K562 (cell line): ENCODE measurements at regions not wholly inside any gene's neighbourhood (a gene's known extent, or its start where the extent isn't known, plus 50 kb on each side); places are given as distances from the start of the nearest gene placed in this dataset.

Experiments
- ATAC-seq: fragments of 200-7000 bp; cut with Tn5 transposase; 3 replicates; pipeline ENCODE4 v1.9.1; 2020; ENCODE audit warnings: moderate library complexity
- BruUV-seq: library from RNA; stranded (reverse); fragments of 400-500 nt; replicated peaks from 2 replicates; lab custom pipeline; 2021; lab: Mats Ljungman, UMichigan
- CTCF ChIA-PET: fragments of 300-600 bp; formaldehyde crosslinking; extraction: SDS; loops from one replicate; lab custom pipeline; 2021; ENCODE audit warnings: low intra/inter-chr PET ratio; lab: Yijun Ruan, JAX
- POLR2A ChIA-PET: fragments of 300-600, 350-650 bp; sonication (Branson Sonifier 250); formaldehyde crosslinking; extraction: SDS; loops from one replicate; lab custom pipeline; 2021; ENCODE audit warnings: antibody characterized with exemption, inconsistent platforms; lab: Yijun Ruan, JAX
- DNase-seq, 4 experiments: peaks; one replicate each; pipeline versions ENCODE4 v3.0.0 to v3.0.0-alpha.2; 2011 to 2018; ENCODE audit warnings: low spot score in 3 of 4, mixed read lengths in 3 of 4; ENCODE audit errors: extremely low read depth in 1 of 4
- FAIRE-seq: peaks from 2 replicates; lab custom pipeline; 2011; peaks lifted over from hg19 to GRCh38; lab: Jason Lieb, UNC
- H2AFZ ChIP-seq: 2 replicates; pipeline ENCODE4 v1.6.0; 2011; ENCODE audit warnings: low read depth, low read length, control low read depth, inconsistent platforms
- H3K27ac ChIP-seq: fragments of 200-600 bp; 3 replicates; pipeline ENCODE4 v1.8.0; 2011; ENCODE audit warnings: low read depth, mild to moderate bottlenecking, control low read depth, inconsistent platforms, low read length, moderate library complexity, mixed read lengths; ENCODE audit errors: extremely low read depth
- H3K27me3 ChIP-seq, 2 experiments: fragments of 300-600 bp in 1 of 2; 2 replicates in 1 of 2; 3 replicates in 1 of 2; pipeline versions ENCODE4 v1.6.0 to v1.8.0; 2011; ENCODE audit warnings: inconsistent platforms in 2 of 2, low read length in 2 of 2, mild to moderate bottlenecking in 1 of 2, mixed read lengths in 1 of 2, moderate library complexity in 1 of 2; ENCODE audit not compliant: control insufficient read depth in 2 of 2, insufficient read depth in 2 of 2
- H3K36me3 ChIP-seq: fragments of 300-600 bp; 3 replicates; pipeline ENCODE4 v1.8.0; 2011; ENCODE audit warnings: mild to moderate bottlenecking, low read length, inconsistent platforms; ENCODE audit not compliant: control insufficient read depth, insufficient read depth
- H3K4me1 ChIP-seq, 2 experiments: fragments of 200-600 bp in 1 of 2; replicated peaks in 1 of 2; 2 replicates in 1 of 2; 3 replicates in 1 of 2; pipeline versions ENCODE4 v1.5.1 to v1.8.0; 2011; ENCODE audit warnings: inconsistent platforms in 2 of 2, low read length in 2 of 2, mild to moderate bottlenecking in 1 of 2, mixed read lengths in 1 of 2, moderate library complexity in 1 of 2; ENCODE audit not compliant: control insufficient read depth in 2 of 2, insufficient read depth in 2 of 2
- H3K4me2 ChIP-seq: 2 replicates; pipeline ENCODE4 v1.6.1; 2011; ENCODE audit warnings: low read length, control low read depth, inconsistent platforms, mixed read lengths; ENCODE audit not compliant: insufficient read depth
- H3K4me3 ChIP-seq: fragments of 200-600 bp; sonication (generic), shearing (Covaris generic); 2 replicates; pipeline ENCODE4 v1.5.1; 2016; ENCODE audit warnings: control low read depth, inconsistent platforms
- H3K79me2 ChIP-seq: fragments of 200-600 bp; 3 replicates; pipeline ENCODE4 v1.8.0; 2011; ENCODE audit warnings: low read length, inconsistent platforms; ENCODE audit not compliant: control insufficient read depth, insufficient read depth
- H3K9ac ChIP-seq, 2 experiments: 2 replicates each; pipeline versions ENCODE4 v1.6.0 to v1.6.1; 2011; ENCODE audit warnings: low read depth in 2 of 2, low read length in 2 of 2, control low read depth in 1 of 2, inconsistent platforms in 1 of 2, mild to moderate bottlenecking in 1 of 2, mixed read lengths in 1 of 2; ENCODE audit not compliant: insufficient read depth in 1 of 2
- H3K9me1 ChIP-seq: one replicate; pipeline ENCODE4 v1.6.0; 2011; ENCODE audit warnings: inconsistent platforms, mild to moderate bottlenecking, low read length, moderate library complexity; ENCODE audit not compliant: control insufficient read depth, insufficient read depth
- H3K9me3 ChIP-seq: replicated peaks from 2 replicates; pipeline ENCODE4 v1.5.1; 2011; ENCODE audit warnings: low read depth, low read length, inconsistent platforms; ENCODE audit not compliant: control insufficient read depth, insufficient read depth
- H4K20me1 ChIP-seq: replicated peaks from 2 replicates; pipeline ENCODE4 v1.6.1; 2011; ENCODE audit warnings: low read length, inconsistent platforms, mixed read lengths; ENCODE audit not compliant: control insufficient read depth, insufficient read depth
- FOXA1 ChIP-seq: fragments of 450-650 bp; IDR thresholded peaks from 2 replicates; pipeline ENCODE4 v1.6.1; 2016; ENCODE audit warnings: mild to moderate bottlenecking, borderline replicate concordance
- HIVEP1 ChIP-seq: fragments of 250-450 bp; sonication (Bioruptor Pico); IDR thresholded peaks from 2 replicates; pipeline ENCODE4 v1.4.0; 2020; ENCODE audit warnings: mild to moderate bottlenecking
- PRPF4 ChIP-seq: fragments of 200-400 bp; formaldehyde crosslinking; IDR thresholded peaks from one replicate; pipeline ENCODE4 v1.6.1; 2017; ENCODE audit warnings: low read length, low read depth, mild to moderate bottlenecking; ENCODE audit not compliant: insufficient read depth, poor library complexity, severe bottlenecking
- RBBP5 ChIP-seq: fragments of 200-600 bp; sonication (generic); IDR thresholded peaks from 2 replicates; pipeline ENCODE4 v1.6.1; 2012; ENCODE audit warnings: borderline replicate concordance, mild to moderate bottlenecking, low read length, control low read depth, inconsistent platforms; ENCODE audit not compliant: insufficient read depth, poor library complexity, severe bottlenecking
- RNF2 ChIP-seq: sonication (generic); IDR thresholded peaks from 2 replicates; pipeline ENCODE4 v1.6.1; 2016
- SRF ChIP-seq, 2 experiments: fragments of 250-450, 450-650 bp in 1 of 2; sonication (Bioruptor Pico) in 1 of 2; sonication (generic) in 1 of 2; formaldehyde crosslinking; IDR thresholded peaks; 2 replicates each; pipeline versions ENCODE4 v1.5.0 to v1.5.1; 2020 to 2022; ENCODE audit warnings: mild to moderate bottlenecking in 1 of 2, missing genetic modification reagents in 1 of 2
- TBP ChIP-seq: optimal IDR thresholded peaks from 2 replicates; pipeline ENCODE3; 2011; ENCODE audit warnings: low read depth, low read length, improper control_type of control experiment
- TCF3 ChIP-seq: sonication (generic); formaldehyde crosslinking; IDR thresholded peaks from 2 replicates; pipeline ENCODE4 v1.4.0; 2020; ENCODE audit warnings: mild to moderate bottlenecking, missing genetic modification reagents
- ZEB2 ChIP-seq: fragments of 450-650 bp; IDR thresholded peaks from 2 replicates; pipeline ENCODE4 v1.6.1; 2016
- ZKSCAN3 ChIP-seq: fragments of 250-450 bp; sonication (Bioruptor Pico); IDR thresholded peaks from 2 replicates; pipeline ENCODE4 v1.4.0; 2020
- WGBS: fragments of 100-300 bp; shearing (Covaris generic); methylation state at CpG from one replicate; pipeline ENCODE4 v1.1.6; 2016; ENCODE audit warnings: low coverage, mixed read lengths; ENCODE audit not compliant: insufficient coverage; ENCODE audit errors: missing lambda C conversion rate; 5-methylcytosine and 5-hydroxymethylcytosine counted together
- in situ Hi-C: fragments of 300-500 bp; cut with MboI; formaldehyde crosslinking; loops from 4 replicates; pipeline ENCODE4 v1.15.0; 2018; ENCODE audit warnings: inconsistent platforms, mixed read lengths
- intact Hi-C: fragments of 100-400 bp; cut with micrococcal nuclease; formaldehyde crosslinking; loops from 2 replicates; pipeline ENCODE4 v1.14.2; 2022
- TF ChIP-seq, protein P1 (sequence below): fragments of 200-600 bp; sonication (generic); IDR thresholded peaks from one replicate; pipeline ENCODE4 v1.6.1; 2012; ENCODE audit warnings: mild to moderate bottlenecking, low read depth, low read length, inconsistent platforms
- TF ChIP-seq, protein P2 (sequence below): fragments of 250-450 bp; sonication (Bioruptor Pico); IDR thresholded peaks from 2 replicates; pipeline ENCODE4 v1.8.0; 2021; ENCODE audit warnings: moderate library complexity, mild to moderate bottlenecking, inconsistent platforms

DNA sequence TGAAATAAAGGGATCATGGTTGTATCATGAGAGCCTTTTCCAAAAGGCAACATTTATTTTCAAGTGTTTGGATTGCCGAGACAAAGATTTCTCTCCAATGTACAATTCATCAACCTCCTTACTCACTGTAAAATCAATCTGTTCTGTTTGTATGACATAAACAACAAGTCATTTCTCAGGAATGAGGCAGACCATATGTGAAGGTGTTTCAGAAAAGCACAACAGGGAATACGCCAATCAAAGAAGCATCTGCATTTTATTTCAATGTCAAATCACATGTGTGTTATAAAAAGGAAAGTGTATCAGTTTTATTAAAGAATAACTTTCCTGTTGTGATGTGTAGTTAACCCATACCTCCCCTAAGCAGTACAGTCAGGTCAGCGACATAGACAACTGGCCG, 653.7 kb downstream of the TFAP2A start:
- BruUV-seq: no TSS peak
- no peak overlapping the region for H3K4me3 ChIP-seq
- in situ Hi-C loops (no loop called here), intact Hi-C loops (no loop called here)
- no peak for FAIRE-seq
- H2AFZ ChIP-seq: no peak overlapping the region
- ATAC-seq: no peak
- H3K27ac ChIP-seq: no peak overlapping the region
- no peak for DNase-seq
- 3% methylated on average over 4 of the region's 4 CpGs for WGBS
- ChIA-PET POLR2A (no interaction called here), CTCF (no interaction called here)
- no peak overlapping the region for H3K4me2 ChIP-seq
- H3K9me3 ChIP-seq: no peaks in the 10 kb centered on the region
- no peaks in the 10 kb centered on the region for H4K20me1 ChIP-seq
- H3K4me1 ChIP-seq: no peaks in the 10 kb centered on the region
- no peaks in the 10 kb centered on the region for H3K36me3 ChIP-seq
- H3K27me3 ChIP-seq: no peaks in the 10 kb centered on the region
- no peaks in the 10 kb centered on the region for H3K9me1 ChIP-seq
- no peak overlapping the region for H3K9ac ChIP-seq
- no peaks in the 10 kb centered on the region for H3K79me2 ChIP-seq
- TF ChIP-seq HIVEP1: no peak
- TF ChIP-seq RNF2: no peak
- no peak for TF ChIP-seq ZKSCAN3 (CRISPR knock-in tag)
- TF ChIP-seq FOXA1: no peak
- TF ChIP-seq, protein P1, sequence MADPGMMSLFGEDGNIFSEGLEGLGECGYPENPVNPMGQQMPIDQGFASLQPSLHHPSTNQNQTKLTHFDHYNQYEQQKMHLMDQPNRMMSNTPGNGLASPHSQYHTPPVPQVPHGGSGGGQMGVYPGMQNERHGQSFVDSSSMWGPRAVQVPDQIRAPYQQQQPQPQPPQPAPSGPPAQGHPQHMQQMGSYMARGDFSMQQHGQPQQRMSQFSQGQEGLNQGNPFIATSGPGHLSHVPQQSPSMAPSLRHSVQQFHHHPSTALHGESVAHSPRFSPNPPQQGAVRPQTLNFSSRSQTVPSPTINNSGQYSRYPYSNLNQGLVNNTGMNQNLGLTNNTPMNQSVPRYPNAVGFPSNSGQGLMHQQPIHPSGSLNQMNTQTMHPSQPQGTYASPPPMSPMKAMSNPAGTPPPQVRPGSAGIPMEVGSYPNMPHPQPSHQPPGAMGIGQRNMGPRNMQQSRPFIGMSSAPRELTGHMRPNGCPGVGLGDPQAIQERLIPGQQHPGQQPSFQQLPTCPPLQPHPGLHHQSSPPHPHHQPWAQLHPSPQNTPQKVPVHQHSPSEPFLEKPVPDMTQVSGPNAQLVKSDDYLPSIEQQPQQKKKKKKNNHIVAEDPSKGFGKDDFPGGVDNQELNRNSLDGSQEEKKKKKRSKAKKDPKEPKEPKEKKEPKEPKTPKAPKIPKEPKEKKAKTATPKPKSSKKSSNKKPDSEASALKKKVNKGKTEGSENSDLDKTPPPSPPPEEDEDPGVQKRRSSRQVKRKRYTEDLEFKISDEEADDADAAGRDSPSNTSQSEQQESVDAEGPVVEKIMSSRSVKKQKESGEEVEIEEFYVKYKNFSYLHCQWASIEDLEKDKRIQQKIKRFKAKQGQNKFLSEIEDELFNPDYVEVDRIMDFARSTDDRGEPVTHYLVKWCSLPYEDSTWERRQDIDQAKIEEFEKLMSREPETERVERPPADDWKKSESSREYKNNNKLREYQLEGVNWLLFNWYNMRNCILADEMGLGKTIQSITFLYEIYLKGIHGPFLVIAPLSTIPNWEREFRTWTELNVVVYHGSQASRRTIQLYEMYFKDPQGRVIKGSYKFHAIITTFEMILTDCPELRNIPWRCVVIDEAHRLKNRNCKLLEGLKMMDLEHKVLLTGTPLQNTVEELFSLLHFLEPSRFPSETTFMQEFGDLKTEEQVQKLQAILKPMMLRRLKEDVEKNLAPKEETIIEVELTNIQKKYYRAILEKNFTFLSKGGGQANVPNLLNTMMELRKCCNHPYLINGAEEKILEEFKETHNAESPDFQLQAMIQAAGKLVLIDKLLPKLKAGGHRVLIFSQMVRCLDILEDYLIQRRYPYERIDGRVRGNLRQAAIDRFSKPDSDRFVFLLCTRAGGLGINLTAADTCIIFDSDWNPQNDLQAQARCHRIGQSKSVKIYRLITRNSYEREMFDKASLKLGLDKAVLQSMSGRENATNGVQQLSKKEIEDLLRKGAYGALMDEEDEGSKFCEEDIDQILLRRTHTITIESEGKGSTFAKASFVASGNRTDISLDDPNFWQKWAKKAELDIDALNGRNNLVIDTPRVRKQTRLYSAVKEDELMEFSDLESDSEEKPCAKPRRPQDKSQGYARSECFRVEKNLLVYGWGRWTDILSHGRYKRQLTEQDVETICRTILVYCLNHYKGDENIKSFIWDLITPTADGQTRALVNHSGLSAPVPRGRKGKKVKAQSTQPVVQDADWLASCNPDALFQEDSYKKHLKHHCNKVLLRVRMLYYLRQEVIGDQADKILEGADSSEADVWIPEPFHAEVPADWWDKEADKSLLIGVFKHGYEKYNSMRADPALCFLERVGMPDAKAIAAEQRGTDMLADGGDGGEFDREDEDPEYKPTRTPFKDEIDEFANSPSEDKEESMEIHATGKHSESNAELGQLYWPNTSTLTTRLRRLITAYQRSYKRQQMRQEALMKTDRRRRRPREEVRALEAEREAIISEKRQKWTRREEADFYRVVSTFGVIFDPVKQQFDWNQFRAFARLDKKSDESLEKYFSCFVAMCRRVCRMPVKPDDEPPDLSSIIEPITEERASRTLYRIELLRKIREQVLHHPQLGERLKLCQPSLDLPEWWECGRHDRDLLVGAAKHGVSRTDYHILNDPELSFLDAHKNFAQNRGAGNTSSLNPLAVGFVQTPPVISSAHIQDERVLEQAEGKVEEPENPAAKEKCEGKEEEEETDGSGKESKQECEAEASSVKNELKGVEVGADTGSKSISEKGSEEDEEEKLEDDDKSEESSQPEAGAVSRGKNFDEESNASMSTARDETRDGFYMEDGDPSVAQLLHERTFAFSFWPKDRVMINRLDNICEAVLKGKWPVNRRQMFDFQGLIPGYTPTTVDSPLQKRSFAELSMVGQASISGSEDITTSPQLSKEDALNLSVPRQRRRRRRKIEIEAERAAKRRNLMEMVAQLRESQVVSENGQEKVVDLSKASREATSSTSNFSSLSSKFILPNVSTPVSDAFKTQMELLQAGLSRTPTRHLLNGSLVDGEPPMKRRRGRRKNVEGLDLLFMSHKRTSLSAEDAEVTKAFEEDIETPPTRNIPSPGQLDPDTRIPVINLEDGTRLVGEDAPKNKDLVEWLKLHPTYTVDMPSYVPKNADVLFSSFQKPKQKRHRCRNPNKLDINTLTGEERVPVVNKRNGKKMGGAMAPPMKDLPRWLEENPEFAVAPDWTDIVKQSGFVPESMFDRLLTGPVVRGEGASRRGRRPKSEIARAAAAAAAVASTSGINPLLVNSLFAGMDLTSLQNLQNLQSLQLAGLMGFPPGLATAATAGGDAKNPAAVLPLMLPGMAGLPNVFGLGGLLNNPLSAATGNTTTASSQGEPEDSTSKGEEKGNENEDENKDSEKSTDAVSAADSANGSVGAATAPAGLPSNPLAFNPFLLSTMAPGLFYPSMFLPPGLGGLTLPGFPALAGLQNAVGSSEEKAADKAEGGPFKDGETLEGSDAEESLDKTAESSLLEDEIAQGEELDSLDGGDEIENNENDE: no peak
- TF ChIP-seq, protein P2, sequence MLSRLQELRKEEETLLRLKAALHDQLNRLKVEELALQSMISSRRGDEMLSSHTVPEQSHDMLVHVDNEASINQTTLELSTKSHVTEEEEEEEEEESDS (CRISPR knock-in tag): no peak
- TF ChIP-seq RBBP5: no peak
- TF ChIP-seq TCF3 (CRISPR knock-in tag): no peak
- no peak for TF ChIP-seq PRPF4
- TF ChIP-seq SRF (CRISPR knock-in tag; IDR thresholded peaks at IDR 0.05): no peak
- no peak for TF ChIP-seq TBP
- no peak for TF ChIP-seq ZEB2
